ENCODE measurements at regions not wholly inside any gene's neighbourhood (a gene's known extent, or its start where the extent isn't known, plus 50 kb on each side); places are given as distances from the start of the nearest gene placed in this dataset.

GRCh38 chr13:60701895-60702294 is 304.9 kb downstream of the TDRD3 start:
- DNase-seq (no peak), ATAC-seq (no peak)
- H3K4me3 Mint-ChIP-seq, result no peak overlapping the region
- H3K9me3 Mint-ChIP-seq, result peaks cover 0 to 16% (median 2%) of the 10 kb centered on the region in 11 donors
- Histone ChIP-seq H3K27me3 (ENCODE audit: control insufficient read depth in 2 of 2, insufficient read depth in 2 of 2, low read length in 2 of 2) (no peaks in the 10 kb centered on the region), H3K9me3 (ENCODE audit: control insufficient read depth in 2 of 3, low read length in 3 of 3) (no peaks in the 10 kb centered on the region), H3K4me1 (ENCODE audit: control insufficient read depth in 2 of 2, insufficient read depth in 2 of 2, low read length in 2 of 2) (no peaks in the 10 kb centered on the region), H3K4me3 (ENCODE audit: low read length) (no peak overlapping the region), H3K27ac (ENCODE audit: low read depth, low read length) (no peak overlapping the region), H3K36me3 (ENCODE audit: control insufficient read depth in 2 of 3, insufficient read depth in 3 of 3, low read length in 3 of 3) (no peaks in the 10 kb centered on the region)
- intact Hi-C loops (cut with micrococcal nuclease), result no loop called here
- no peaks in the 10 kb centered on the region for H3K36me3 Mint-ChIP-seq
- no peak overlapping the region for H3K27ac Mint-ChIP-seq
- ChIA-PET CTCF (interaction anchor here (0.7 kb wide), 1 partner anchor 709 kb away, joined by 3 read pairs; no protein-coding TSS in a partner anchor), POLR2A (no interaction called here)
- no peaks in the 10 kb centered on the region for H3K4me1 Mint-ChIP-seq
- H3K27me3 Mint-ChIP-seq, result peaks cover 0 to 9% (median 3%) of the 10 kb centered on the region in 5 donors

DNA sequence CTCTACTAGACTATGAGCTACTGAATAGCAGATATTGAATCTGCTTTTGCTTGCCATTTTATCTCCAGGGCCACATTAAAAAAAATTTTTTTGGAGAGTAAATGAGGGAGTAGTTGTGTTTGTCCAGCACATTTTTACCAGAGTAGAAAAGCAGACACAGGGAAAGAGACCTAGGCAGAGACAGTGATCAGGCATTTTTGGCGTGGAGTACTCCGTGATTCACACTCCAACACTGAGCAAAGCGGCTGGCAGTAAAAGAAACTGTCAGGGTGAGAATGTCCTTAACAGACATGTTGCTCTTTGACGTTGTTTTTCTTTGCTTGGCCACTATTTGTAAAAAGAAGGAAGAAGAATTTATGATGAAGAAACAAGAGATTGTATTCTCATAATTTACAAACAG is 304.0 kb downstream of the TDRD3 start:
- DNase-seq (no peak), ATAC-seq (no peak)
- POLR2A ChIA-PET, result no interaction called here
- Mint-ChIP-seq H3K4me3 (no peak overlapping the region), H3K9me3 (peaks cover 0 to 16% (median 2%) of the 10 kb centered on the region in 11 donors), H3K4me1 (no peaks in the 10 kb centered on the region), H3K27ac (no peak overlapping the region), H3K36me3 (no peaks in the 10 kb centered on the region), H3K27me3 (peaks cover 0 to 10% (median 3%) of the 10 kb centered on the region in 5 donors)
- Histone ChIP-seq H3K36me3 (ENCODE audit: control insufficient read depth in 2 of 3, insufficient read depth in 3 of 3, low read length in 3 of 3) (no peaks in the 10 kb centered on the region), H3K27ac (ENCODE audit: low read depth, low read length) (no peak overlapping the region), H3K9me3 (ENCODE audit: control insufficient read depth in 2 of 3, low read length in 3 of 3) (no peaks in the 10 kb centered on the region), H3K4me3 (ENCODE audit: low read length) (no peak overlapping the region), H3K4me1 (ENCODE audit: control insufficient read depth in 2 of 2, insufficient read depth in 2 of 2, low read length in 2 of 2) (no peaks in the 10 kb centered on the region), H3K27me3 (ENCODE audit: control insufficient read depth in 2 of 2, insufficient read depth in 2 of 2, low read length in 2 of 2) (no peaks in the 10 kb centered on the region)
- CTCF ChIA-PET, result no interaction called here
- intact Hi-C loops (cut with micrococcal nuclease), result no loop called here

GRCh38 chr13:60699636-60700035 is 302.6 kb downstream of the TDRD3 start:
- intact Hi-C loops (cut with micrococcal nuclease), result no loop called here
- no peak overlapping the region for H3K27ac ChIP-seq (ENCODE audit: low read depth, low read length)
- Mint-ChIP-seq H3K9me3 (peaks cover 0 to 11% (median 2%) of the 10 kb centered on the region in 11 donors), H3K36me3 (no peaks in the 10 kb centered on the region), H3K4me3 (no peak overlapping the region), H3K27ac (no peak overlapping the region), H3K4me1 (no peaks in the 10 kb centered on the region), H3K27me3 (peaks cover 0 to 9% (median 3%) of the 10 kb centered on the region in 5 donors)
- H3K4me3 ChIP-seq (ENCODE audit: low read length), result no peak overlapping the region
- no peak for ATAC-seq
- no peak for DNase-seq
- H3K9me3 ChIP-seq (ENCODE audit: control insufficient read depth in 2 of 3, low read length in 3 of 3), result no peaks in the 10 kb centered on the region
- POLR2A ChIA-PET, result no interaction called here
- CTCF ChIA-PET, result no interaction called here
- H3K4me1 ChIP-seq (ENCODE audit: control insufficient read depth in 2 of 2, insufficient read depth in 2 of 2, low read length in 2 of 2), result no peaks in the 10 kb centered on the region
- H3K36me3 ChIP-seq (ENCODE audit: control insufficient read depth in 2 of 3, insufficient read depth in 3 of 3, low read length in 3 of 3), result no peaks in the 10 kb centered on the region
- no peaks in the 10 kb centered on the region for H3K27me3 ChIP-seq (ENCODE audit: control insufficient read depth in 2 of 2, insufficient read depth in 2 of 2, low read length in 2 of 2)

DNA sequence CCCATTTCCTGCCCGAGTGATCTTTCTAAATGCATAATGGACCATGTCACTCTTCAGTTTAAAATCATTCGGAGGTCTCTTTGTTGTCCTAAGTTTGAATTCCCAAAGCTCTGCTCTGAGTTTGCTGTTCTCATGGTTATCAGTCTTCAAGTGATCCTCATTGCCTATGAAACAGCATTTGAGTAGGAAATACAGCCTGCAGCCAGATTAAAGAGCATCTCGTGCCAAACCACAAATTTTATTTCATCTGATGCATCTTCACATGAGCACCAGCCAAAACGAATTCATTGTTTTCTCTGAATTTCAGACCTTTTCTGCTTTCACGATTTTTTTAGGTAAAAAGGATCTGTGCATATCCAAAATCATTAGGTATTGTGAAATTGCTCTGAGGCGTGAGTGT is 299.6 kb downstream of the TDRD3 start:
- Mint-ChIP-seq H3K27me3 (peaks cover 0 to 10% (median 3%) of the 10 kb centered on the region in 5 donors), H3K9me3 (peaks cover 0 to 4% (median 0%) of the 10 kb centered on the region in 11 donors), H3K4me1 (no peaks in the 10 kb centered on the region), H3K4me3 (no peak overlapping the region), H3K27ac (no peak overlapping the region), H3K36me3 (no peaks in the 10 kb centered on the region)
- Histone ChIP-seq H3K27ac (ENCODE audit: low read depth, low read length) (no peak overlapping the region), H3K4me1 (ENCODE audit: control insufficient read depth in 2 of 2, insufficient read depth in 2 of 2, low read length in 2 of 2) (no peaks in the 10 kb centered on the region), H3K36me3 (ENCODE audit: control insufficient read depth in 2 of 3, insufficient read depth in 3 of 3, low read length in 3 of 3) (no peaks in the 10 kb centered on the region), H3K9me3 (ENCODE audit: control insufficient read depth in 2 of 3, low read length in 3 of 3) (no peaks in the 10 kb centered on the region), H3K27me3 (ENCODE audit: control insufficient read depth in 2 of 2, insufficient read depth in 2 of 2, low read length in 2 of 2) (no peaks in the 10 kb centered on the region), H3K4me3 (ENCODE audit: low read length) (no peak overlapping the region)
- no peak for ATAC-seq
- ChIA-PET CTCF (no interaction called here), POLR2A (no interaction called here)
- intact Hi-C loops (cut with micrococcal nuclease), result no loop called here
- DNase-seq, result no peak

DNA sequence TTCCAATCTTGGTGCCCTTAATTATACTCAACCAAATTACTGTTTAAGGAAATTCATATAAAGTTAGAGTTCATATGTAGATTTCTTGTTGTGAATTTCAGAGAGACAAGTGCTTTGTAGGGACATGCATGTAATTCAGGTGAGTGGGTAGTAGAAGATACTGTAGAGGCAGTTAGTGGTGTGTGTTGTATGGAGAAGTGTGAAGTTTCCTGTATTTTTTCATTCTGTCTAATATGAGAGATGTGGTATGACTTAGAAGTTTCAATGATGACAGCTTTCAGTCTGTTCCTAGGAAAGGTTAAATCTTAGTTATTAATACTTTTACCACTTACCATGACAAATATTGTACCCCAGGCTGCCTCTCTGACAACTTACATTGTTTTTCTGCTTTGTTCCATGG is 294.2 kb downstream of the TDRD3 start:
- Mint-ChIP-seq H3K9me3 (peaks cover 0 to 8% (median 5%) of the 10 kb centered on the region in 11 donors), H3K27me3 (peaks cover 0 to 6% (median 0%) of the 10 kb centered on the region in 5 donors), H3K4me1 (no peaks in the 10 kb centered on the region), H3K36me3 (no peaks in the 10 kb centered on the region), H3K4me3 (no peak overlapping the region), H3K27ac (no peak overlapping the region)
- intact Hi-C loops (cut with micrococcal nuclease), result no loop called here
- Histone ChIP-seq H3K36me3 (ENCODE audit: control insufficient read depth in 2 of 3, insufficient read depth in 3 of 3, low read length in 3 of 3) (no peaks in the 10 kb centered on the region), H3K4me3 (ENCODE audit: low read length) (no peak overlapping the region), H3K4me1 (ENCODE audit: control insufficient read depth in 2 of 2, insufficient read depth in 2 of 2, low read length in 2 of 2) (no peaks in the 10 kb centered on the region), H3K27ac (ENCODE audit: low read depth, low read length) (no peak overlapping the region), H3K27me3 (ENCODE audit: control insufficient read depth in 2 of 2, insufficient read depth in 2 of 2, low read length in 2 of 2) (no peaks in the 10 kb centered on the region), H3K9me3 (ENCODE audit: control insufficient read depth in 2 of 3, low read length in 3 of 3) (no peaks in the 10 kb centered on the region)
- ChIA-PET CTCF (no interaction called here), POLR2A (no interaction called here)
- ATAC-seq (no peak), DNase-seq (no peak)

GRCh38 chr13:60690604-60691003 is 293.6 kb downstream of the TDRD3 start:
- Histone ChIP-seq H3K27me3 (ENCODE audit: control insufficient read depth in 2 of 2, insufficient read depth in 2 of 2, low read length in 2 of 2) (no peaks in the 10 kb centered on the region), H3K36me3 (ENCODE audit: control insufficient read depth in 2 of 3, insufficient read depth in 3 of 3, low read length in 3 of 3) (no peaks in the 10 kb centered on the region), H3K27ac (ENCODE audit: low read depth, low read length) (no peak overlapping the region), H3K9me3 (ENCODE audit: control insufficient read depth in 2 of 3, low read length in 3 of 3) (no peaks in the 10 kb centered on the region), H3K4me1 (ENCODE audit: control insufficient read depth in 2 of 2, insufficient read depth in 2 of 2, low read length in 2 of 2) (no peaks in the 10 kb centered on the region), H3K4me3 (ENCODE audit: low read length) (no peak overlapping the region)
- Mint-ChIP-seq H3K36me3 (no peaks in the 10 kb centered on the region), H3K27ac (no peak overlapping the region), H3K4me1 (no peaks in the 10 kb centered on the region), H3K9me3 (peaks cover 0 to 10% (median 5%) of the 10 kb centered on the region in 11 donors), H3K27me3 (peaks cover 0 to 7% (median 0%) of the 10 kb centered on the region in 5 donors), H3K4me3 (no peak overlapping the region)
- intact Hi-C loops (cut with micrococcal nuclease), result no loop called here
- ChIA-PET POLR2A (no interaction called here), CTCF (no interaction called here)
- no peak for ATAC-seq
- no peak for DNase-seq

GRCh38 chr13:60689571-60689970 is 292.6 kb downstream of the TDRD3 start:
- intact Hi-C loops (cut with micrococcal nuclease), result no loop called here

More at GRCh38 chr13:60689571-60689970, 292.6 kb downstream of the TDRD3 start:
- peaks cover 0 to 10% (median 5%) of the 10 kb centered on the region in 11 donors for H3K9me3 Mint-ChIP-seq
- Histone ChIP-seq H3K27me3 (ENCODE audit: control insufficient read depth in 2 of 2, insufficient read depth in 2 of 2, low read length in 2 of 2) (no peaks in the 10 kb centered on the region), H3K4me1 (ENCODE audit: control insufficient read depth in 2 of 2, insufficient read depth in 2 of 2, low read length in 2 of 2) (no peaks in the 10 kb centered on the region), H3K27ac (ENCODE audit: low read depth, low read length) (no peak overlapping the region), H3K9me3 (ENCODE audit: control insufficient read depth in 2 of 3, low read length in 3 of 3) (no peaks in the 10 kb centered on the region), H3K4me3 (ENCODE audit: low read length) (no peak overlapping the region), H3K36me3 (ENCODE audit: control insufficient read depth in 2 of 3, insufficient read depth in 3 of 3, low read length in 3 of 3) (no peaks in the 10 kb centered on the region)
- H3K27ac Mint-ChIP-seq, result no peak overlapping the region
- CTCF ChIA-PET, result no interaction called here
- H3K27me3 Mint-ChIP-seq, result peaks cover 0 to 11% (median 0%) of the 10 kb centered on the region in 5 donors
- H3K4me1 Mint-ChIP-seq, result no peaks in the 10 kb centered on the region
- no peak overlapping the region for H3K4me3 Mint-ChIP-seq
- no peak for DNase-seq
- ATAC-seq, result no peak
- no peaks in the 10 kb centered on the region for H3K36me3 Mint-ChIP-seq
- POLR2A ChIA-PET, result no interaction called here
